Liver (tissue), 8 donors: ENCODE measurements at regions not wholly inside any gene's neighbourhood (a gene's known extent, or its start where the extent isn't known, plus 50 kb on each side); places are given as distances from the start of the nearest gene placed in this dataset.

ENCODE experiments used
- DNase-seq: peaks from one replicate; pipeline ENCODE4 v3.0.0-alpha.2; 2017; ENCODE audit warnings: low spot score
- H3K27ac ChIP-seq, 2 donors: one replicate each; pipeline ENCODE4 v1.7.0; 2013; ENCODE audit warnings: inconsistent platforms in 2 of 2, low read length in 2 of 2, control low read depth in 1 of 2, low read depth in 1 of 2, mild to moderate bottlenecking in 1 of 2
- H3K27me3 ChIP-seq, 4 donors: one replicate each; pipeline versions ENCODE4 v1.6.1 to v1.7.0; 2013; ENCODE audit warnings: low read length in 3 of 4, inconsistent platforms in 1 of 4, mild to moderate bottlenecking in 1 of 4, moderate library complexity in 1 of 4; ENCODE audit not compliant: control insufficient read depth in 4 of 4, insufficient read depth in 4 of 4
- H3K36me3 ChIP-seq, 4 donors: one replicate each; pipeline versions ENCODE4 v1.6.1 to v1.7.0; 2013; ENCODE audit warnings: low read length in 3 of 4, mild to moderate bottlenecking in 3 of 4, low read depth in 1 of 4, moderate library complexity in 1 of 4; ENCODE audit not compliant: control insufficient read depth in 4 of 4, insufficient read depth in 3 of 4
- H3K4me1 ChIP-seq, 4 donors: one replicate each; pipeline versions ENCODE4 v1.6.1 to v1.7.0; 2013; ENCODE audit warnings: low read length in 3 of 4, mild to moderate bottlenecking in 3 of 4, moderate library complexity in 1 of 4; ENCODE audit not compliant: control insufficient read depth in 4 of 4, insufficient read depth in 4 of 4
- H3K4me3 ChIP-seq, 3 donors: one replicate each; pipeline versions ENCODE4 v1.6.1 to v1.7.0; 2013; ENCODE audit warnings: low read length in 3 of 3, control low read depth in 1 of 3, low read depth in 1 of 3, mild to moderate bottlenecking in 1 of 3
- H3K9ac ChIP-seq, 2 donors: one replicate each; pipeline ENCODE4 v1.7.0; 2013; ENCODE audit warnings: low read length in 2 of 2, mild to moderate bottlenecking in 2 of 2, moderate library complexity in 2 of 2, control low read depth in 1 of 2, low read depth in 1 of 2
- H3K9me3 ChIP-seq, 4 donors: one replicate each; pipeline versions ENCODE4 v1.6.1 to v1.7.0; 2013; ENCODE audit warnings: low read length in 3 of 4; ENCODE audit not compliant: control insufficient read depth in 4 of 4
- EGR1 ChIP-seq, 2 donors: IDR thresholded peaks; 2 replicates each; pipeline ENCODE4 v1.6.1; 2016 to 2018; ENCODE audit warnings: antibody characterized with exemption in 2 of 2, low read depth in 2 of 2
- FOXA1 ChIP-seq: IDR thresholded peaks from 2 replicates; pipeline ENCODE4 v1.6.1; 2016; ENCODE audit warnings: antibody characterized with exemption
- FOXA2 ChIP-seq: IDR thresholded peaks from 2 replicates; pipeline ENCODE4 v1.6.1; 2016; ENCODE audit warnings: antibody characterized with exemption
- HNF4A ChIP-seq, 2 donors: conservative IDR thresholded peaks; 2 replicates each; pipeline ENCODE4 v1.6.1; 2016; ENCODE audit warnings: antibody characterized with exemption in 2 of 2, mild to moderate bottlenecking in 2 of 2
- HNF4G ChIP-seq: IDR thresholded peaks from 2 replicates; pipeline ENCODE4 v1.6.1; 2016; ENCODE audit warnings: antibody characterized with exemption
- JUND ChIP-seq, 2 donors: IDR thresholded peaks; 2 replicates each; pipeline ENCODE4 v1.6.1; 2016; ENCODE audit warnings: antibody characterized with exemption in 2 of 2
- RAD21 ChIP-seq, 2 donors: IDR thresholded peaks; 2 replicates each; pipeline ENCODE4 v1.6.1; 2016; ENCODE audit warnings: antibody characterized with exemption in 2 of 2, mild to moderate bottlenecking in 2 of 2
- RXRA ChIP-seq, 2 donors: IDR thresholded peaks; 2 replicates each; pipeline ENCODE4 v1.6.1; 2017 to 2018; ENCODE audit warnings: antibody characterized with exemption in 2 of 2, mild to moderate bottlenecking in 1 of 2
- SP1 ChIP-seq: IDR thresholded peaks from 2 replicates; pipeline ENCODE4 v1.6.1; 2018; ENCODE audit warnings: antibody characterized with exemption, mild to moderate bottlenecking
- YY1 ChIP-seq: IDR thresholded peaks from 2 replicates; pipeline ENCODE4 v1.6.1; 2016; ENCODE audit warnings: antibody characterized with exemption, mild to moderate bottlenecking
- WGBS: extraction: QIAGEN DNeasy Blood & Tissue Kit; methylation state at CpG from one replicate; pipeline ENCODE4 v1.1.7; 2013; 5-methylcytosine and 5-hydroxymethylcytosine counted together
- TF ChIP-seq, protein P1 (sequence below): fragments of 150-350 bp; IDR thresholded peaks from 2 replicates; pipeline ENCODE4 v1.5.1; 2017; ENCODE audit warnings: improper control_type of control experiment, low read depth, low read length; ENCODE audit not compliant: missing input control
- TF ChIP-seq, protein P2 (sequence below): IDR thresholded peaks from 2 replicates; pipeline ENCODE4 v1.6.1; 2016; ENCODE audit warnings: antibody characterized with exemption
- TF ChIP-seq, protein P3 (sequence below): IDR thresholded peaks from 2 replicates; pipeline ENCODE4 v1.6.1; 2016; ENCODE audit warnings: antibody characterized with exemption
- TF ChIP-seq, protein P4 (sequence below): IDR thresholded peaks from 2 replicates; pipeline ENCODE4 v1.6.1; 2016; ENCODE audit warnings: antibody characterized with exemption, mild to moderate bottlenecking
- donor health status: healthy.
- donor health status: healthy.
- donor health status: healthy.
- donor health status: healthy.
- donor health status: healthy.

DNA sequence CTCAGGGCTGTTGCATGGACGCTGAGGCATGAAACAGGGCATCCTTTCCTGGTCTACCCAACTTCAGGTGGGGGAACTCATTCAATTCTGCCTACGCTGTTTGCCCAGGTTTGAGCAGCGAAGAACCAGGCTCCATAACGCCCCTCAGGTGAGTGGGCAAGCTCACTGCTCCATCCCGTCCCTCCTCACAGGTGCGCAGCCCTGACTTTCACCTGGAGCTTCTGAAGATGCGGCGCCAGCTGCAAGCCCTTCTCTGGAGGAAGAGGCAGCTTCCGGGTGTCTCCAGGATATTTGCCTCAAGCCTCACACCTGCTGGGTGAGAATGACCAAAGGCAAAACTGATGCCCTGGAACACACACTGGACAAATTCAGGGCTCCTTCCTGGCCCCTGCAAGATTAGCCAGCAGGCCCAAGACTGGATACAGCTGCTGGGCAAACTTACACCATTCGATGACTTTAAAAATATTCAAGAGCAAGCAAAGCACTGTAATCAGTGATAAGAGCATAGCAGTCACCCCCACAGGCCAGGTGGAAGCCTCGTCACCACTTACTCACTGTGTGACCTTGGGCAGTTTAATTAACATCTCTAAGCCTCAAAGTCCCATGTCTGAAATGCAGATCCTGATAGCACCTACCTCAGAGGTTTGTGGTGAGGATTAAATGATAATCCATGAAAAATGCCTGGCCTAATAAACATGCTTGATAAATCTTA, 97.7 kb downstream of the GYPC start (continued):
- TF ChIP-seq, protein P1, sequence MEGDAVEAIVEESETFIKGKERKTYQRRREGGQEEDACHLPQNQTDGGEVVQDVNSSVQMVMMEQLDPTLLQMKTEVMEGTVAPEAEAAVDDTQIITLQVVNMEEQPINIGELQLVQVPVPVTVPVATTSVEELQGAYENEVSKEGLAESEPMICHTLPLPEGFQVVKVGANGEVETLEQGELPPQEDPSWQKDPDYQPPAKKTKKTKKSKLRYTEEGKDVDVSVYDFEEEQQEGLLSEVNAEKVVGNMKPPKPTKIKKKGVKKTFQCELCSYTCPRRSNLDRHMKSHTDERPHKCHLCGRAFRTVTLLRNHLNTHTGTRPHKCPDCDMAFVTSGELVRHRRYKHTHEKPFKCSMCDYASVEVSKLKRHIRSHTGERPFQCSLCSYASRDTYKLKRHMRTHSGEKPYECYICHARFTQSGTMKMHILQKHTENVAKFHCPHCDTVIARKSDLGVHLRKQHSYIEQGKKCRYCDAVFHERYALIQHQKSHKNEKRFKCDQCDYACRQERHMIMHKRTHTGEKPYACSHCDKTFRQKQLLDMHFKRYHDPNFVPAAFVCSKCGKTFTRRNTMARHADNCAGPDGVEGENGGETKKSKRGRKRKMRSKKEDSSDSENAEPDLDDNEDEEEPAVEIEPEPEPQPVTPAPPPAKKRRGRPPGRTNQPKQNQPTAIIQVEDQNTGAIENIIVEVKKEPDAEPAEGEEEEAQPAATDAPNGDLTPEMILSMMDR = no peak
- no peak for TF ChIP-seq SP1

DNA sequence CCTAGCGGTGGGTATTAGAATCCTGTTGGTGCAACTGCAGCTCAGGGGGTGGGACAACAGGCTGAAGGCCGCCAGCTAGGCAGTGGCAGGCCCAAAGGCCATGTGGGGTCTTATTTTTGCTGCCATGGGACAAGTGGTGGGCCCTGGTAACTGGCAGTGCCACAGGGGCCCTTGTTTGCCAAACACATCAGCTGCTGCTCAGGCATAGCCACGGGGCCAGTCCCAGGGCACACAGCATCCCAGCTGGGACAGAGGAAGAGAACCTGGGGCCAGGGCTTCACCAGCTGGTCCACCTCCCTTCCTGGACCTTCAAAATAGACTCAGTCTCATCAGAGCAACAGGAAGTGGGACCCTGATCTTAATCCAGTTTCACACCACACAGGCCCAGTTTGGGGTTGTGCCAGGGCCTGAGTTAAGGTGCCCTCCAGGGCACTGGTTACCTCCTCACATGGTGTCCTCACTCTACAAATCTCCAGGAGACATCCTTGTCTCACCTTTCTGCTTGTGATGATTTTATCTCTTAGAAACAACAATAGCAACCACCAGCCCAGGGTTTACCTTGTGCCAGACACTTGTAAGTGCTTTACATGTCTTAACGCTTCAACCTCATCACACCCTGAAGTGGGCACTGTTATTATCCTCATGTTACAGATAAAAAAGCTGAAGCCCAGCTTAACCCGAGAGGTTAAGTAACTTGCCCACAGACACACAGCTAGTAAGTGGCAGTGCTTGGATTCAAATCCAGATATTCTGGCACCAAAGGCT, 98.5 kb downstream of the GYPC start:
- H3K27ac ChIP-seq = no peak overlapping the region
- no peaks in the 10 kb centered on the region for H3K9me3 ChIP-seq
- WGBS = 85% methylated on average over 5 of the region's 5 CpGs
- H3K9ac ChIP-seq = no peak overlapping the region
- no peak overlapping the region for H3K4me3 ChIP-seq
- no peaks in the 10 kb centered on the region for H3K36me3 ChIP-seq
- no peaks in the 10 kb centered on the region for H3K4me1 ChIP-seq
- TF ChIP-seq, protein P1 = no peak
- TF ChIP-seq HNF4G (no peak), SP1 (no peak), FOXA2 (no peak), JUND (IDR thresholded peaks at IDR 0.05) (no peak), HNF4A (conservative IDR thresholded peaks at IDR 0.05) (no peak), EGR1 (IDR thresholded peaks at IDR 0.05; ENCODE audit: low read depth in 2 of 2) (no peak), RXRA (IDR thresholded peaks at IDR 0.05) (no peak), YY1 (no peak), RAD21 (IDR thresholded peaks at IDR 0.05) (no peak), FOXA1 (no peak)
- TF ChIP-seq, protein P2, sequence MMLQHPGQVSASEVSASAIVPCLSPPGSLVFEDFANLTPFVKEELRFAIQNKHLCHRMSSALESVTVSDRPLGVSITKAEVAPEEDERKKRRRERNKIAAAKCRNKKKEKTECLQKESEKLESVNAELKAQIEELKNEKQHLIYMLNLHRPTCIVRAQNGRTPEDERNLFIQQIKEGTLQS = no peak
- TF ChIP-seq, protein P3, sequence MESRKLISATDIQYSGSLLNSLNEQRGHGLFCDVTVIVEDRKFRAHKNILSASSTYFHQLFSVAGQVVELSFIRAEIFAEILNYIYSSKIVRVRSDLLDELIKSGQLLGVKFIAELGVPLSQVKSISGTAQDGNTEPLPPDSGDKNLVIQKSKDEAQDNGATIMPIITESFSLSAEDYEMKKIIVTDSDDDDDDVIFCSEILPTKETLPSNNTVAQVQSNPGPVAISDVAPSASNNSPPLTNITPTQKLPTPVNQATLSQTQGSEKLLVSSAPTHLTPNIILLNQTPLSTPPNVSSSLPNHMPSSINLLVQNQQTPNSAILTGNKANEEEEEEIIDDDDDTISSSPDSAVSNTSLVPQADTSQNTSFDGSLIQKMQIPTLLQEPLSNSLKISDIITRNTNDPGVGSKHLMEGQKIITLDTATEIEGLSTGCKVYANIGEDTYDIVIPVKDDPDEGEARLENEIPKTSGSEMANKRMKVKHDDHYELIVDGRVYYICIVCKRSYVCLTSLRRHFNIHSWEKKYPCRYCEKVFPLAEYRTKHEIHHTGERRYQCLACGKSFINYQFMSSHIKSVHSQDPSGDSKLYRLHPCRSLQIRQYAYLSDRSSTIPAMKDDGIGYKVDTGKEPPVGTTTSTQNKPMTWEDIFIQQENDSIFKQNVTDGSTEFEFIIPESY = no peak
- TF ChIP-seq, protein P4, sequence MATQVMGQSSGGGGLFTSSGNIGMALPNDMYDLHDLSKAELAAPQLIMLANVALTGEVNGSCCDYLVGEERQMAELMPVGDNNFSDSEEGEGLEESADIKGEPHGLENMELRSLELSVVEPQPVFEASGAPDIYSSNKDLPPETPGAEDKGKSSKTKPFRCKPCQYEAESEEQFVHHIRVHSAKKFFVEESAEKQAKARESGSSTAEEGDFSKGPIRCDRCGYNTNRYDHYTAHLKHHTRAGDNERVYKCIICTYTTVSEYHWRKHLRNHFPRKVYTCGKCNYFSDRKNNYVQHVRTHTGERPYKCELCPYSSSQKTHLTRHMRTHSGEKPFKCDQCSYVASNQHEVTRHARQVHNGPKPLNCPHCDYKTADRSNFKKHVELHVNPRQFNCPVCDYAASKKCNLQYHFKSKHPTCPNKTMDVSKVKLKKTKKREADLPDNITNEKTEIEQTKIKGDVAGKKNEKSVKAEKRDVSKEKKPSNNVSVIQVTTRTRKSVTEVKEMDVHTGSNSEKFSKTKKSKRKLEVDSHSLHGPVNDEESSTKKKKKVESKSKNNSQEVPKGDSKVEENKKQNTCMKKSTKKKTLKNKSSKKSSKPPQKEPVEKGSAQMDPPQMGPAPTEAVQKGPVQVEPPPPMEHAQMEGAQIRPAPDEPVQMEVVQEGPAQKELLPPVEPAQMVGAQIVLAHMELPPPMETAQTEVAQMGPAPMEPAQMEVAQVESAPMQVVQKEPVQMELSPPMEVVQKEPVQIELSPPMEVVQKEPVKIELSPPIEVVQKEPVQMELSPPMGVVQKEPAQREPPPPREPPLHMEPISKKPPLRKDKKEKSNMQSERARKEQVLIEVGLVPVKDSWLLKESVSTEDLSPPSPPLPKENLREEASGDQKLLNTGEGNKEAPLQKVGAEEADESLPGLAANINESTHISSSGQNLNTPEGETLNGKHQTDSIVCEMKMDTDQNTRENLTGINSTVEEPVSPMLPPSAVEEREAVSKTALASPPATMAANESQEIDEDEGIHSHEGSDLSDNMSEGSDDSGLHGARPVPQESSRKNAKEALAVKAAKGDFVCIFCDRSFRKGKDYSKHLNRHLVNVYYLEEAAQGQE = no peak
- H3K27me3 ChIP-seq = no peaks in the 10 kb centered on the region
- DNase-seq = no peak
